NCI-H524 (cell line): ENCODE measurements at regions not wholly inside any gene's neighbourhood (a gene's known extent, or its start where the extent isn't known, plus 50 kb on each side); places are given as distances from the start of the nearest gene placed in this dataset.

Source experiments
- DNase-seq, 2 experiments: peaks; one replicate each; lab custom pipeline; 2025; lab: John Stamatoyannopoulos, UW

GRCh38 chr2:136404925-136405324, 287.0 kb upstream of the CXCR4 start:
- DNase-seq: no peak

GRCh38 chr2:136404176-136404575, 286.2 kb upstream of the CXCR4 start:
- DNase-seq: peak; percentile 6 to 70

- no peak for DNase-seq
These were observed 284.3 kb upstream of the CXCR4 start for GRCh38 chr2:136402281-136402680.

GRCh38 chr2:136399667-136400289, 281.8 kb upstream of the CXCR4 start:
- DNase-seq: no peak

- DNase-seq: no peak
These were observed 277.6 kb upstream of the CXCR4 start for GRCh38 chr2:136395582-136395981.

GRCh38 chr2:136394136-136395060, 276.4 kb upstream of the CXCR4 start:
- DNase-seq: no peak

- no peak for DNase-seq
These were observed 275.6 kb upstream of the CXCR4 start for GRCh38 chr2:136393514-136393913.

GRCh38 chr2:136392897-136393505, 275.1 kb upstream of the CXCR4 start:
- no peak for DNase-seq

GRCh38 chr2:136389809-136390208, 271.9 kb upstream of the CXCR4 start:
- no peak for DNase-seq

GRCh38 chr2:136386046-136386445, 268.1 kb upstream of the CXCR4 start:
- DNase-seq: peak in 1 of 2 experiments; percentile 68

GRCh38 chr2:136384531-136385303, 266.8 kb upstream of the CXCR4 start:
- peak; percentile 43 to 75 for DNase-seq

GRCh38 chr2:136383167-136383566, 265.2 kb upstream of the CXCR4 start:
- peak; percentile 53 to 85 for DNase-seq

GRCh38 chr2:136381722-136382633, 264.0 kb upstream of the CXCR4 start:
- DNase-seq: no peak

GRCh38 chr2:136381245-136381644, 263.3 kb upstream of the CXCR4 start:
- DNase-seq: no peak

- DNase-seq: peak; percentile 46 to 86
These were observed 261.0 kb upstream of the CXCR4 start for GRCh38 chr2:136378712-136379595.

GRCh38 chr2:136377423-136378382, 259.8 kb upstream of the CXCR4 start:
- peak in 1 of 2 experiments; percentile 30 for DNase-seq

- peak; percentile 50 to 93 for DNase-seq
These were observed 258.9 kb upstream of the CXCR4 start for GRCh38 chr2:136376798-136377211.

- peak in 1 of 2 experiments; percentile 9 for DNase-seq
These were observed 258.3 kb upstream of the CXCR4 start for GRCh38 chr2:136376211-136376610.
